Gastrocnemius medialis (tissue), 4 donors: ENCODE measurements at regions not wholly inside any gene's neighbourhood (a gene's known extent, or its start where the extent isn't known, plus 50 kb on each side); places are given as distances from the start of the nearest gene placed in this dataset.

Experiments used
- ATAC-seq, 2 donors: fragments of 150-250 bp; one replicate each; pipeline ENCODE4 v1.9.1; 2016
- DNase-seq, 2 donors: peaks; one replicate each; pipeline ENCODE4 v3.0.0-alpha.2; 2019
- H3K27ac ChIP-seq, 4 donors: fragments of 200-600 bp; sonication (generic); 1 replicate in 1 of 4; 2 replicates in 3 of 4; pipeline ENCODE4 v1.5.1; 2016 to 2018; ENCODE audit warnings: mild to moderate bottlenecking in 2 of 4, moderate library complexity in 1 of 4
- H3K27me3 ChIP-seq, 3 donors: fragments of 200-600 bp; sonication (generic) in 2 of 3; 1 replicate in 1 of 3; 2 replicates in 2 of 3; pipeline versions ENCODE4 v1.5.1 to v1.6.0; 2016 to 2019; ENCODE audit warnings: mild to moderate bottlenecking in 1 of 3, moderate library complexity in 1 of 3
- H3K36me3 ChIP-seq, 2 donors: fragments of 200-600 bp; sonication (generic) in 1 of 2; one replicate each; pipeline ENCODE4 v1.5.1; 2017 to 2018
- H3K4me1 ChIP-seq, 2 donors: fragments of 200-600 bp; sonication (generic) in 1 of 2; one replicate each; pipeline ENCODE4 v1.5.1; 2016 to 2017; ENCODE audit warnings: mild to moderate bottlenecking in 2 of 2
- H3K4me3 ChIP-seq, 4 donors: fragments of 200-600 bp; sonication (generic) in 3 of 4; 1 replicate in 1 of 4; 2 replicates in 3 of 4; pipeline ENCODE4 v1.5.1; 2016 to 2019; ENCODE audit warnings: mild to moderate bottlenecking in 2 of 4
- H3K9me3 ChIP-seq, 3 donors: fragments of 200-600 bp; sonication (generic) in 2 of 3; 1 replicate in 1 of 3; 2 replicates in 2 of 3; pipeline ENCODE4 v1.5.1; 2016 to 2019
- POLR2A ChIP-seq, 2 donors: fragments of 450-650 bp; IDR thresholded peaks; one replicate each; pipeline ENCODE4 v1.6.1; 2017; ENCODE audit warnings: antibody characterized with exemption in 2 of 2, mild to moderate bottlenecking in 2 of 2, moderate library complexity in 2 of 2
- in situ Hi-C, 4 donors: fragments of 200-750 bp; cut with MboI; loops; one replicate each; pipeline versions ENCODE4 v1.15.0 to v1.8.0; 2017; ENCODE audit warnings: low sequenced_read_pairs in 4 of 4
- intact Hi-C: fragments of 100-400 bp; cut with DNase I; formaldehyde crosslinking; loops from one replicate; pipeline ENCODE4 v1.15.1; 2023; ENCODE audit warnings: low total_unique reads
- TF ChIP-seq, protein P1 (sequence below), 5 experiments: fragments of 450-650 bp in 3 of 5; fragments of 200-600 bp in 2 of 5; sonication (generic) in 2 of 5; IDR thresholded peaks in 4 of 5; conservative IDR thresholded peaks in 1 of 5; 1 replicate in 4 of 5; 2 replicates in 1 of 5; pipeline ENCODE4 v1.5.1; 2016 to 2019; ENCODE audit warnings: antibody characterized with exemption in 5 of 5, mild to moderate bottlenecking in 3 of 5, moderate library complexity in 3 of 5

DNA sequence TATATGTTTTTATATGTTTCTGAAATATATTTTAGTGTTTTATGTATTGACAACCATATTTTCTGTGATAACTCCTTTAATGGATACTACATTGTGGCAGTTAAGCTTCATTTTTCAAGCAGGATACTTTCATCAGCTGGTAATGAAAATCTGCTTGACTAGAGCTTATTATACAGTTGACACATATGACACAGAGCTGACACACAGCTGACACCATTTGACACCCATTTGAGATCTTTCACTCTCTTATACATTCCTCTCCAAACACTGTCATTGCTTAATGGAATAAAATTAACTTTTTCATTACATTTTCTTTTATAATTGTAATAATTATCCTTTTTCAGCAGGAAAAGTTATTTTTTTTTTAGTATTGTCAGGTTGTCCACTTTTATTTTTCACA lies 561.1 kb upstream of the NDST4 start:
- in situ Hi-C loops, result no loop called here
- no peak for ATAC-seq

DNA sequence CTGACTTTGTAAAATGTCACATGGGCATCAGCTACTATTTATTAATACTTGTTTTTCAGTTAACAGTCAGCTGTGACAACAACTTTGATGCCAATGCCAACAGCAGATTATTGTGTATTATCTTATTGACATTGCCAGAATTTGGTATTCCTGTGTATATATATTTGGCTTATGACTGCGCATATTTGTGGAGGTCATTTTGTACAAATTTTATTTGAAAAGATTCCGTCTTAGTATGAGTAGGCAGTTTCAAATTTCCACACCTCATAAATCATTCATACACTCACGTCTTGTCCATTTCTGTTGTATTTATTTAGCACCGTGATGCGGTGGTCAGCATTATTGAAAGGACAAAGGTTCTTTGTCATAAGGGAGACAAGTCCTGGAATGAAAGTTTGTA lies 558.2 kb upstream of the NDST4 start:
- Histone ChIP-seq H3K4me1 (no peaks in the 10 kb centered on the region), H3K27me3 (no peaks in the 10 kb centered on the region), H3K9me3 (no peaks in the 10 kb centered on the region), H3K36me3 (no peaks in the 10 kb centered on the region), H3K27ac (no peak overlapping the region), H3K4me3 (no peak overlapping the region)
- intact Hi-C loops, result no loop called here
- ATAC-seq, result no peak
- no peak for TF ChIP-seq POLR2A (IDR thresholded peaks at IDR 0.05)
- TF ChIP-seq, protein P1, sequence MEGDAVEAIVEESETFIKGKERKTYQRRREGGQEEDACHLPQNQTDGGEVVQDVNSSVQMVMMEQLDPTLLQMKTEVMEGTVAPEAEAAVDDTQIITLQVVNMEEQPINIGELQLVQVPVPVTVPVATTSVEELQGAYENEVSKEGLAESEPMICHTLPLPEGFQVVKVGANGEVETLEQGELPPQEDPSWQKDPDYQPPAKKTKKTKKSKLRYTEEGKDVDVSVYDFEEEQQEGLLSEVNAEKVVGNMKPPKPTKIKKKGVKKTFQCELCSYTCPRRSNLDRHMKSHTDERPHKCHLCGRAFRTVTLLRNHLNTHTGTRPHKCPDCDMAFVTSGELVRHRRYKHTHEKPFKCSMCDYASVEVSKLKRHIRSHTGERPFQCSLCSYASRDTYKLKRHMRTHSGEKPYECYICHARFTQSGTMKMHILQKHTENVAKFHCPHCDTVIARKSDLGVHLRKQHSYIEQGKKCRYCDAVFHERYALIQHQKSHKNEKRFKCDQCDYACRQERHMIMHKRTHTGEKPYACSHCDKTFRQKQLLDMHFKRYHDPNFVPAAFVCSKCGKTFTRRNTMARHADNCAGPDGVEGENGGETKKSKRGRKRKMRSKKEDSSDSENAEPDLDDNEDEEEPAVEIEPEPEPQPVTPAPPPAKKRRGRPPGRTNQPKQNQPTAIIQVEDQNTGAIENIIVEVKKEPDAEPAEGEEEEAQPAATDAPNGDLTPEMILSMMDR (IDR thresholded peaks at IDR 0.05 in 4 of 5, conservative IDR thresholded peaks at IDR 0.05 in 1 of 5), result no peak
- no peak for DNase-seq
- in situ Hi-C loops, result no loop called here

More for the DNA sequence above, 561.1 kb upstream of the NDST4 start:
- Histone ChIP-seq H3K27ac (no peak overlapping the region), H3K4me1 (no peaks in the 10 kb centered on the region), H3K9me3 (no peaks in the 10 kb centered on the region), H3K4me3 (no peak overlapping the region), H3K27me3 (no peaks in the 10 kb centered on the region), H3K36me3 (no peaks in the 10 kb centered on the region)
- no peak for TF ChIP-seq POLR2A (IDR thresholded peaks at IDR 0.05)
- TF ChIP-seq, protein P1 (IDR thresholded peaks at IDR 0.05 in 4 of 5, conservative IDR thresholded peaks at IDR 0.05 in 1 of 5), result no peak
- DNase-seq, result no peak
- intact Hi-C loops, result no loop called here

GRCh38 chr4:115670930-115671329 lies 557.5 kb upstream of the NDST4 start:
- in situ Hi-C loops, result no loop called here
- ATAC-seq (no peak), DNase-seq (no peak)
- H3K4me1 ChIP-seq, result no peaks in the 10 kb centered on the region
- no peaks in the 10 kb centered on the region for H3K27me3 ChIP-seq
- H3K4me3 ChIP-seq, result no peak overlapping the region
- no peak overlapping the region for H3K27ac ChIP-seq
- TF ChIP-seq, protein P1 (IDR thresholded peaks at IDR 0.05 in 4 of 5, conservative IDR thresholded peaks at IDR 0.05 in 1 of 5), result no peak
- no peak for TF ChIP-seq POLR2A (IDR thresholded peaks at IDR 0.05)
- H3K9me3 ChIP-seq, result no peaks in the 10 kb centered on the region
- intact Hi-C loops, result no loop called here
- no peaks in the 10 kb centered on the region for H3K36me3 ChIP-seq

GRCh38 chr4:115668396-115668795 lies 555.0 kb upstream of the NDST4 start:
- no peak for TF ChIP-seq POLR2A (IDR thresholded peaks at IDR 0.05)
- TF ChIP-seq, protein P1 (IDR thresholded peaks at IDR 0.05 in 4 of 5, conservative IDR thresholded peaks at IDR 0.05 in 1 of 5), result no peak
- in situ Hi-C loops (no loop called here), intact Hi-C loops (no loop called here)
- H3K4me1 ChIP-seq, result no peaks in the 10 kb centered on the region
- ATAC-seq (no peak), DNase-seq (no peak)
- no peaks in the 10 kb centered on the region for H3K27me3 ChIP-seq
- H3K9me3 ChIP-seq, result no peaks in the 10 kb centered on the region
- no peak overlapping the region for H3K4me3 ChIP-seq
- no peak overlapping the region for H3K27ac ChIP-seq
- H3K36me3 ChIP-seq, result no peaks in the 10 kb centered on the region

GRCh38 chr4:115664285-115664684 lies 550.9 kb upstream of the NDST4 start:
- H3K36me3 ChIP-seq, result no peaks in the 10 kb centered on the region
- no peak for ATAC-seq
- no peaks in the 10 kb centered on the region for H3K4me1 ChIP-seq
- H3K4me3 ChIP-seq, result no peak overlapping the region
- intact Hi-C loops, result no loop called here
- no peaks in the 10 kb centered on the region for H3K27me3 ChIP-seq
- H3K9me3 ChIP-seq, result no peaks in the 10 kb centered on the region
- TF ChIP-seq POLR2A (IDR thresholded peaks at IDR 0.05), result no peak
- TF ChIP-seq, protein P1 (IDR thresholded peaks at IDR 0.05 in 4 of 5, conservative IDR thresholded peaks at IDR 0.05 in 1 of 5), result no peak
- no peak for DNase-seq
- in situ Hi-C loops, result no loop called here
- no peak overlapping the region for H3K27ac ChIP-seq
